ENCODE measurements at regions not wholly inside any gene's neighbourhood (a gene's known extent, or its start where the extent isn't known, plus 50 kb on each side); places are given as distances from the start of the nearest gene placed in this dataset.

DNA sequence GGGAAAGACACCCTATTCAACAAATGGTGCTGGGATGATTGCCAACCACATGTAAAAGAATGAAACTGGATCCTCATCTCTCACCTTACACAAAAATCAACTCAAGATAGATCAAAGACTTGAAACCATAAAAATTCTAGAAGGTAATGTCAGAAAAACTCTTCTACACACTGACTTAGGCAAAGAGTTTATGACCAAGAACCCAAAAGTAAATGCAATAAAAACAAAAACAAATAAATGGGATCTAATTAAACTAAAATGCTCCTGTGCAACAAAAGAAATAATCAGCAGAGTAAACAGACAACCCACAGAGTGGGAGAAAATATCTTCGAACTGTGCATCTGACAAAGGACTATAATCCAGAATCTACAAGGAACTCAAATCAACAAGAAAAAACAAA is 504.2 kb upstream of the MBL2 start:
- Histone ChIP-seq H3K4me1 (no peaks in the 10 kb centered on the region), H2AFZ (replicated peaks) (no peak overlapping the region), H3K79me2 (ENCODE audit: low read depth) (no peaks in the 10 kb centered on the region), H3F3A (ENCODE audit: low read depth) (no peaks in the 10 kb centered on the region), H3K27ac (no peak overlapping the region), H3K9me3 (ENCODE audit: low read depth) (no peaks in the 10 kb centered on the region), H3K4me2 (no peak overlapping the region), H3K9ac (no peak overlapping the region), H3K27me3 (no peaks in the 10 kb centered on the region), H4K20me1 (ENCODE audit: low read depth) (no peaks in the 10 kb centered on the region), H3K4me3 (no peak overlapping the region), H3K36me3 (no peaks in the 10 kb centered on the region)
- H3K9me3 Mint-ChIP-seq, result peaks cover 12% of the 10 kb centered on the region
- no peak for TF ChIP-seq EZH2phosphoT487 (IDR thresholded peaks at IDR 0.05)
- TF ChIP-seq, protein P1, sequence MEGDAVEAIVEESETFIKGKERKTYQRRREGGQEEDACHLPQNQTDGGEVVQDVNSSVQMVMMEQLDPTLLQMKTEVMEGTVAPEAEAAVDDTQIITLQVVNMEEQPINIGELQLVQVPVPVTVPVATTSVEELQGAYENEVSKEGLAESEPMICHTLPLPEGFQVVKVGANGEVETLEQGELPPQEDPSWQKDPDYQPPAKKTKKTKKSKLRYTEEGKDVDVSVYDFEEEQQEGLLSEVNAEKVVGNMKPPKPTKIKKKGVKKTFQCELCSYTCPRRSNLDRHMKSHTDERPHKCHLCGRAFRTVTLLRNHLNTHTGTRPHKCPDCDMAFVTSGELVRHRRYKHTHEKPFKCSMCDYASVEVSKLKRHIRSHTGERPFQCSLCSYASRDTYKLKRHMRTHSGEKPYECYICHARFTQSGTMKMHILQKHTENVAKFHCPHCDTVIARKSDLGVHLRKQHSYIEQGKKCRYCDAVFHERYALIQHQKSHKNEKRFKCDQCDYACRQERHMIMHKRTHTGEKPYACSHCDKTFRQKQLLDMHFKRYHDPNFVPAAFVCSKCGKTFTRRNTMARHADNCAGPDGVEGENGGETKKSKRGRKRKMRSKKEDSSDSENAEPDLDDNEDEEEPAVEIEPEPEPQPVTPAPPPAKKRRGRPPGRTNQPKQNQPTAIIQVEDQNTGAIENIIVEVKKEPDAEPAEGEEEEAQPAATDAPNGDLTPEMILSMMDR (IDR thresholded peaks at IDR 0.05), result no peak
- TF ChIP-seq EZH2 (IDR thresholded peaks at IDR 0.05), result no peak
- H3K27ac Mint-ChIP-seq, result no peak overlapping the region
- no peaks in the 10 kb centered on the region for H3K4me1 Mint-ChIP-seq
- no peak for DNase-seq (ENCODE audit: low spot score)
- H3K4me3 Mint-ChIP-seq, result no peak overlapping the region
- H3K36me3 Mint-ChIP-seq, result no peaks in the 10 kb centered on the region
- H3K27me3 Mint-ChIP-seq (ENCODE audit: insufficient read depth, low read depth), result no peaks in the 10 kb centered on the region

DNA sequence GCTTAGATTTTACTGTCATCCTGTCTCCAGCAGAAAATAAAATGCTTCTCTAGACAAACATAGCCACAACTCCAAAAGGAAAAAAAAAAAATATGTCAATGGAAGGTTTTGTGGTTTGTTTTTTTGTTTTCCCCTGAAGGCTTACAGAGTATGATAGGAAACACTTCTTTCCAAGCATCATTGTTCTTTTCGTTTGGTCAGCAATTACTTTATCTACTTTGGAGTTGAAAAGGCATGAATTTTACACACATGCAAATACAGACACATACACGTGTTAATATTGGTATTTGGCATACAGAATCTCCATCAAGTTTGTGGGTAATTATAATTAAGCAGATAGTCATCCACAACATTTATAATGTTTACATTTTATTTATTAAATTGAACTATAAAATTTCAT is 496.9 kb upstream of the MBL2 start:
- H3K36me3 Mint-ChIP-seq, result no peaks in the 10 kb centered on the region
- TF ChIP-seq, protein P1 (IDR thresholded peaks at IDR 0.05), result no peak
- no peak for TF ChIP-seq EZH2phosphoT487 (IDR thresholded peaks at IDR 0.05)
- TF ChIP-seq EZH2 (IDR thresholded peaks at IDR 0.05), result no peak
- no peaks in the 10 kb centered on the region for H3K36me3 ChIP-seq
- H3K27me3 Mint-ChIP-seq (ENCODE audit: insufficient read depth, low read depth), result no peaks in the 10 kb centered on the region
- no peak overlapping the region for H3K27ac Mint-ChIP-seq
- H3K27ac ChIP-seq, result no peak overlapping the region
- H3K4me1 ChIP-seq, result no peaks in the 10 kb centered on the region
- H3K27me3 ChIP-seq, result no peaks in the 10 kb centered on the region
- H3K9ac ChIP-seq, result no peak overlapping the region
- no peaks in the 10 kb centered on the region for H3F3A ChIP-seq (ENCODE audit: low read depth)
- no peak overlapping the region for H2AFZ ChIP-seq (replicated peaks)
- H3K79me2 ChIP-seq (ENCODE audit: low read depth), result no peaks in the 10 kb centered on the region
- no peaks in the 10 kb centered on the region for H3K9me3 ChIP-seq (ENCODE audit: low read depth)
- no peak overlapping the region for H3K4me3 ChIP-seq
- no peaks in the 10 kb centered on the region for H3K4me1 Mint-ChIP-seq
- no peak overlapping the region for H3K4me3 Mint-ChIP-seq
- DNase-seq (ENCODE audit: low spot score), result no peak
- H3K9me3 Mint-ChIP-seq, result peaks cover 12% of the 10 kb centered on the region
- no peak overlapping the region for H3K4me2 ChIP-seq
- H4K20me1 ChIP-seq (ENCODE audit: low read depth), result no peaks in the 10 kb centered on the region

DNA sequence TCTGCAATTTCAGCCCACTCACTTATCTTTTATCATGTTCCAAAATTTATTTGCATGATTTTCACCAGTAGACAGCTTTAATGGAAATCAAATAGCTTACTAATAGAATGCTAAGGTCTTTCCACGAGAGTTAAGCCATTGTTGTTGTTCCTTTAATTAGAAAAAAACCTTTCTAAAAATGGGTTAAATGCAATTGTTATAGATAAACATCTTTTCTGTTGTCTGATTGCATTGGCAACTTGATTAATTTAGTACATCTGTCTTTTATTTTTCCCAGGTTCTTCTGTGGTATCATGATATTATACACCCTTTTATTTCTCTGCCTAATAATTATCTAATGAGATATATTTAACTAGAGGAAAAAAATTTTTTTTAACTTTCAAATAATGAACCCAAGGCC is 487.6 kb upstream of the MBL2 start:
- H3F3A ChIP-seq (ENCODE audit: low read depth), result no peaks in the 10 kb centered on the region
- H2AFZ ChIP-seq (replicated peaks), result no peak overlapping the region
- H3K27me3 ChIP-seq, result no peaks in the 10 kb centered on the region
- Mint-ChIP-seq H3K4me3 (no peak overlapping the region), H3K4me1 (no peaks in the 10 kb centered on the region), H3K27me3 (ENCODE audit: insufficient read depth, low read depth) (no peaks in the 10 kb centered on the region), H3K36me3 (no peaks in the 10 kb centered on the region), H3K9me3 (no peaks in the 10 kb centered on the region), H3K27ac (no peak overlapping the region)
- no peaks in the 10 kb centered on the region for H3K36me3 ChIP-seq
- H3K79me2 ChIP-seq (ENCODE audit: low read depth), result no peaks in the 10 kb centered on the region
- no peak for TF ChIP-seq EZH2 (IDR thresholded peaks at IDR 0.05)
- no peak for TF ChIP-seq EZH2phosphoT487 (IDR thresholded peaks at IDR 0.05)
- TF ChIP-seq, protein P1 (IDR thresholded peaks at IDR 0.05), result no peak
- no peak for DNase-seq (ENCODE audit: low spot score)
- H3K4me1 ChIP-seq, result no peaks in the 10 kb centered on the region
- H3K4me2 ChIP-seq, result no peak overlapping the region
- no peaks in the 10 kb centered on the region for H4K20me1 ChIP-seq (ENCODE audit: low read depth)
- no peak overlapping the region for H3K9ac ChIP-seq
- H3K4me3 ChIP-seq, result no peak overlapping the region
- H3K27ac ChIP-seq, result no peak overlapping the region
- no peaks in the 10 kb centered on the region for H3K9me3 ChIP-seq (ENCODE audit: low read depth)

DNA sequence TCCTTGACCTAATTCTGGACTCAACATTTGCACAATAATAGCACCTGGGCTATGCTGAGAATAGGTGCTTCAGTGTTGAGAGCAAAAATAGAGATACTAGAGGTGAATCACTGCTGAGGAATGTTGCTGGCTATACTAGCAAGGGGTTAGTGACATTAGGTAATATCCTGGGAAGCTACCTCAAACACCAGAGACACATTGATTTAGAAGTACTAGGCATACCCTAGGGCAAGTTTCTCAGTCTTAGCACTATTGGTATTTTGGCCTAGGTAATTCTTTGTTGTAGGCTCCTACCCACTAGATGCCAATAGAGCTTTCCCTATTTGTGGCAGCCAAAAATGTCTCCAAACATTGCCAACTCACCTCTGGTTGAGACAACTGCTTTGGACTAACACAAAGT is 484.0 kb upstream of the MBL2 start:
- no peak overlapping the region for H2AFZ ChIP-seq (replicated peaks)
- no peak overlapping the region for H3K4me3 ChIP-seq
- H3K27me3 ChIP-seq, result no peaks in the 10 kb centered on the region
- peaks cover 4% of the 10 kb centered on the region for H3K9me3 Mint-ChIP-seq
- no peak overlapping the region for H3K27ac ChIP-seq
- no peaks in the 10 kb centered on the region for H3K27me3 Mint-ChIP-seq (ENCODE audit: insufficient read depth, low read depth)
- H3K9me3 ChIP-seq (ENCODE audit: low read depth), result no peaks in the 10 kb centered on the region
- no peak for DNase-seq (ENCODE audit: low spot score)
- H3K4me1 Mint-ChIP-seq, result no peaks in the 10 kb centered on the region
- no peaks in the 10 kb centered on the region for H3K79me2 ChIP-seq (ENCODE audit: low read depth)
- H3K4me3 Mint-ChIP-seq, result no peak overlapping the region
- no peaks in the 10 kb centered on the region for H3K36me3 Mint-ChIP-seq
- no peak overlapping the region for H3K27ac Mint-ChIP-seq
- H3K4me2 ChIP-seq, result no peak overlapping the region
- no peaks in the 10 kb centered on the region for H3K36me3 ChIP-seq
- no peak for TF ChIP-seq EZH2phosphoT487 (IDR thresholded peaks at IDR 0.05)
- no peak for TF ChIP-seq EZH2 (IDR thresholded peaks at IDR 0.05)
- TF ChIP-seq, protein P1 (IDR thresholded peaks at IDR 0.05), result no peak
- no peaks in the 10 kb centered on the region for H3K4me1 ChIP-seq
- no peaks in the 10 kb centered on the region for H4K20me1 ChIP-seq (ENCODE audit: low read depth)
- no peak overlapping the region for H3K9ac ChIP-seq
- H3F3A ChIP-seq (ENCODE audit: low read depth), result no peaks in the 10 kb centered on the region
